Bronchial epithelial cell (primary cell): ENCODE measurements at regions not wholly inside any gene's neighbourhood (a gene's known extent, or its start where the extent isn't known, plus 50 kb on each side); places are given as distances from the start of the nearest gene placed in this dataset.

Experiments used
- DNase-seq: peaks from one replicate; pipeline ENCODE4 v3.0.0-alpha.2; 2010; ENCODE audit warnings: low read depth
- FAIRE-seq: peaks from 2 replicates; lab custom pipeline; 2011; peaks lifted over from hg19 to GRCh38; lab: Jason Lieb, UNC
- H3K27me3 ChIP-seq: 2 replicates; pipeline ENCODE4 v1.5.1; 2011; ENCODE audit warnings: low read length; ENCODE audit not compliant: control insufficient read depth, insufficient read depth
- H3K36me3 ChIP-seq: 2 replicates; pipeline ENCODE4 v1.5.1; 2011; ENCODE audit warnings: low read length; ENCODE audit not compliant: control insufficient read depth, insufficient read depth
- H3K4me3 ChIP-seq: 2 replicates; pipeline ENCODE4 v1.5.1; 2011; ENCODE audit warnings: mild to moderate bottlenecking, low read depth, low read length, control low read depth
- CTCF ChIP-seq: IDR thresholded peaks from 2 replicates; pipeline ENCODE4 v1.5.1; 2011; ENCODE audit warnings: mild to moderate bottlenecking, moderate library complexity, low read length, control low read depth, inconsistent platforms; ENCODE audit not compliant: insufficient read depth, severe bottlenecking

- no peak for FAIRE-seq
- Histone ChIP-seq H3K36me3 (no peaks in the 10 kb centered on the region), H3K27me3 (no peaks in the 10 kb centered on the region), H3K4me3 (no peak overlapping the region)
- no peak for DNase-seq
- TF ChIP-seq CTCF = no peak
These were observed 146.6 kb downstream of the ZNF33B start for GRCh38 chr10:42491801-42492200.

- DNase-seq (peak; percentile 43), FAIRE-seq (no peak)
- TF ChIP-seq CTCF = no peak
- no peaks in the 10 kb centered on the region for H3K27me3 ChIP-seq
- H3K36me3 ChIP-seq = no peaks in the 10 kb centered on the region
- no peak overlapping the region for H3K4me3 ChIP-seq
These were observed 147.3 kb downstream of the ZNF33B start for GRCh38 chr10:42491001-42491592.

- TF ChIP-seq CTCF = no peak
- H3K4me3 ChIP-seq = no peak overlapping the region
- no peaks in the 10 kb centered on the region for H3K36me3 ChIP-seq
- DNase-seq (no peak), FAIRE-seq (no peak)
- no peaks in the 10 kb centered on the region for H3K27me3 ChIP-seq
These were observed 148.0 kb downstream of the ZNF33B start for GRCh38 chr10:42490368-42490767.

GRCh38 chr10:42488416-42488815 is 150.0 kb downstream of the ZNF33B start:
- peak; percentile 6 for DNase-seq
- FAIRE-seq = no peak

GRCh38 chr10:42482411-42482810 is 156.0 kb downstream of the ZNF33B start:
- no peak for DNase-seq
- Histone ChIP-seq H3K36me3 (no peaks in the 10 kb centered on the region), H3K27me3 (no peaks in the 10 kb centered on the region), H3K4me3 (no peak overlapping the region)
- TF ChIP-seq CTCF = no peak
- peak; percentile 73 for FAIRE-seq

More at GRCh38 chr10:42488416-42488815, 150.0 kb downstream of the ZNF33B start:
- no peak for TF ChIP-seq CTCF
- Histone ChIP-seq H3K36me3 (no peaks in the 10 kb centered on the region), H3K4me3 (no peak overlapping the region), H3K27me3 (no peaks in the 10 kb centered on the region)

GRCh38 chr10:42479057-42479456 is 159.3 kb downstream of the ZNF33B start:
- H3K27me3 ChIP-seq = no peaks in the 10 kb centered on the region
- FAIRE-seq = no peak
- no peaks in the 10 kb centered on the region for H3K36me3 ChIP-seq
- no peak for DNase-seq
- TF ChIP-seq CTCF = no peak
- H3K4me3 ChIP-seq = no peak overlapping the region
